Stimulated activated CD4-positive, alpha-beta T cell treated with anti-CD3 and anti-CD28 coated beads, Interleukin-15, amount 100 ng/mL, for 48 hours (primary cell): ENCODE measurements at regions not wholly inside any gene's neighbourhood (a gene's known extent, or its start where the extent isn't known, plus 50 kb on each side); places are given as distances from the start of the nearest gene placed in this dataset.

Experiments used
- DNase-seq, 2 donors: peaks; one replicate each; pipeline ENCODE4 v3.0.0-alpha.2; 2020; ENCODE audit warnings: low read depth in 2 of 2

DNA sequence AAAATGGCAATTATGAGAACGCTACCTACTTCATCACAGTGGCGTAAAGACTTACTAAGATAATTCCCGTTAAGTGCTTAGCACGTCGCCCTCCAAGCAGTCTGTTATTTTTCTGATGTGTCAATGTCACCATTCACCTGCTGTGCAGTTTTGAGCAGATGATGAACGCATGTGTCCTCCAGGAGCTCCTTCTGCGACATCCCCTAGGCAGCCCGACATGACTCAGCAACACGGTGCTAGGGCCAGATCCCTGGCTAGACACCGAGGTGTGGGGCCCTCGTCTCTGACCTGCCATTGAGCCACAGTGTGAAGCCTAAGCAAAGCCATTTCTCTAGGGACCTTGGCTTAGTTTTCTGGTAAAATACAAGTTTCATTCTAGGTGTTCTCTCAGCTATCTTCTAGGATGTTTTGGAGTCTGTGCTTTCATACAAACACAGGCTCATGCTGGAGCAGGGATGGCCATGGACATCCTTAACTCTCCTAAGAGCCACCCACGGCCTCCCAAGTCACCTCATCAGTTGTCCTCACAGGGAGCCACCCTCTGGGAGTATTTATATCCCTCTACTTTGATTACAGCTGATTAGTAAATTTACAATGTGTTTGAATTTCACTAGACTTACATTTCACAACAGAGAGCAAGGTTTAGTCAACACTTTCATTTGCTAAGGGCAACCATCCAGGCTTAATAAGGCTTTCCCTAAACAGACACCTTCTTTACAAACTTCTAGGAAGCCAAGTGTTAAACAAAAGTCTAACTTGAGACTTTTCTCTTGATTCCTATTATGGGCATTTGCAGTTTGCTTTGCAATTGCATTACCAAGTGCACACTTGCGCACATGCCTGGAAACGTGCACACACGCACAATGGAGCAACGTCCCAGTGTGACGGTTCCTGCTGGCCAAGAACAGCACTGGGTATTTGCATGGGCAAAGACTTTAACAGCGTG is 376.8 kb upstream of the ID2 start:
- DNase-seq, result no peak

GRCh38 chr2:8306530-8307351 is 375.1 kb upstream of the ID2 start:
- DNase-seq, result no peak

DNA sequence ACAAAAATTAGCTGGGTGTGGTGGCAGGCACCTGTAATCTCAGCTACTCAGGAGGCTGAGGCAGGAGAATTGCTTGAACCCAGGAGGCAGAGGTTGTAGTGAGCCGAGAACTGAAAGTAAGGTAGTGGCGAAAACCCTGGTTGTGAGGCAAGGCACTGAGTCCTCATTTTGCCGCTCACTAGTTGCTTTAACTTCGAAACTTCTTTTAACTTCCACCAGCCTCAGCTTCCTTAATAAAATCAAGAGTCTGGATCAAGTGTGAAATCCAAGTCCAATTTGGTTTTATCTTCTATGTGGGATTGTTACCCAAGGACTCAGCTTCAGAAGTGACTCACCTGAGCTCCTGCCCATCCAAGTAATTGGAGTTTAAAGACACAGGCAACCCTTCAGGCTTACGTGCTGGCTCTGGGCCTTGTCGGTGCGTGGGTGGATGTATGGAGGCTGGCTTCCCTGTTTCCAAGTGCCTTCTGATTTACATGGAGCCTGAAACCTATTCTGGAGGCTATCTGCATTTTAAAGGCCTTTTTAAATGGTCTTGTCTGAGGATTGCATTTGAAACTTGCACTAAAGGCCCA is 374.2 kb upstream of the ID2 start:
- DNase-seq, result no peak

DNA sequence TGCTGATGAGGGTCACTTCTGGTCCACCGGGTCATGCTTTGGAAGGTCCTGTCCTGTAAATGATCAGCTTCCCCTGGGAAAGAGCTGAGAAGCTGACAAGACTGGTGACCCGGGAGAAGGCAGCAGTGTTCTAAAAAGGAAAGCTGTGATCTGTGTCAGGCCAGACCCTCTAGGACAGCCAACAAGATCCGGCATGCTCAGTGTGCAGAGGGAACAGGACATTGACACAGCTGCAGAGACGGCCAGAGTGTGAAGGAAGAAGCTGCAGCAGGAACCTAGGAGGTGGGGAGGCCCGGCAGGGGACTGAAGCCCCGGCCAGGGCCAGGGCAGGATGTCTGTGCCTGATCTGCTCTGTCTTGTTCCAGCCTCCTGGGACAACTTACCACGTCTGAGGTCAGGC is 372.7 kb upstream of the ID2 start:
- DNase-seq, result no peak

- DNase-seq, result peak in 1 of 2 donors; percentile 49
These were observed 371.1 kb upstream of the ID2 start for GRCh38 chr2:8310557-8311455.

GRCh38 chr2:8312221-8312620 is 369.6 kb upstream of the ID2 start:
- no peak for DNase-seq

GRCh38 chr2:8312861-8313830 is 368.7 kb upstream of the ID2 start:
- DNase-seq, result no peak

DNA sequence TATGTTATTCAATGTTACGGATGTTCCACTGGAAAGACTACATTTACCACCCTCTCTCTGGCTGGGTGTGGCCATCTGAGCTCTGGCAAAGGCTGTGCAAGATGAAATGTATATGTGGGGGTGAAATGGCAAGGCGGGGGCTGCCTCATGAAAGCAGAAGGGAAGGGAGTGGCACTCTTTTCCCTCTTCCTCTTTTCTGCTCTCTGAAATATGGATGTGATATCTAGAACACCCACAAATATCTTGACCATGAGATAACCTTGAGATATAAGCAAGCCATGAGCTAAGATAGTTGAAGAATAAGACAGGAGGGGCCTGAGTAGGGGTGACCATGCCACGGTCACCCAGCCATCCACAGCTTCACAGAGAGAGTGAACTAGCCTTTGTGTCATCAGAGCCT is 367.8 kb upstream of the ID2 start:
- no peak for DNase-seq

DNA sequence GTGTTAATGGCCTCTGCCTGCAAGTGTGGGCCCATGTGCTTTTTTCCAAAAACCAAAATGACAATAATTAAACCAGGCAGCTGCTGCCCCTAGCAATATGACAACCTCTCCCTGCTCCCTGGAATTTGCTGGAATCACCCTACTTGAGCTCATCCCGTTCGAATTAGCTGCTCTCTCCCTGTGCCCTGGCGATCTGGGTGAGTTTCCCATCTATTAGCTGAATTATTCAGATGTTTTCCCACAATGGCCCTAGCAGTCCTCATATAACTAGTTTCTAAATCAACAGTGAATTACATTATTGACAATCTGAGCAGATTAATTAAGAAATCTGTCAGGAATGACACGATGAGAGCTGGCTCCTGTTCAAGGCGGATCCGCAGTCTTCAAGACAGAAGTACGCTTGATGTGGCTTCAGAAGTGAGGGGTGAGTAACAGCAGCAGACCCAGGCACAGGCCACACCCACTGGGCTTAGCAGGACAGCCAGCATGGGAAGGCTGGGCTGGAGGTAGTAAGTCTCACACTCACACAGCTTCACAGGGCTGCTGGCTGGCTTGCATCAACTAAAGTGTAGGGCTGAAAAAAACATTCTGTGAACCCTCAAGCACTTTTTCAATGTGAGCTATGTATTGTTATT is 366.2 kb upstream of the ID2 start:
- no peak for DNase-seq

DNA sequence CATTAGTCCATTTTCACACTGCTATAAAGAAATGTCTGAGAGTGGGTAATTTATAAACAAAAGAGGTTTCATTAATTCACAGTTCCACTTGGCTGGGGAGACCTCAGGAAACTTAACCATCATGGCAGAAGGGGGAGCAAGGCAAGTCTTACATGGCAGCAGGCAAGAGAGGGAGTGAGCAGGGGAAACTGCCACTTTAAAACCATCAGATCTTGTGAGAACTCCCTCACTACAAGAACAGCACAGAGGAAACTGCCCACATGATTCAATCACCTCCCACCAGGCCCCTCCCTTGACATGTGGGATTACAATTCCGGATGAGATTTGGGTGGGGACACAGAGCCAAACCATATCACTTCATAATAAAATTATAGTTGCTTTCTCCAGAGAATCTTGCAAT is 365.5 kb upstream of the ID2 start:
- DNase-seq, result no peak

GRCh38 chr2:8317418-8317817 is 364.4 kb upstream of the ID2 start:
- DNase-seq, result no peak

GRCh38 chr2:8319219-8319618 is 362.6 kb upstream of the ID2 start:
- DNase-seq, result no peak

- DNase-seq, result no peak
These were observed 361.4 kb upstream of the ID2 start for GRCh38 chr2:8320311-8321066.

DNA sequence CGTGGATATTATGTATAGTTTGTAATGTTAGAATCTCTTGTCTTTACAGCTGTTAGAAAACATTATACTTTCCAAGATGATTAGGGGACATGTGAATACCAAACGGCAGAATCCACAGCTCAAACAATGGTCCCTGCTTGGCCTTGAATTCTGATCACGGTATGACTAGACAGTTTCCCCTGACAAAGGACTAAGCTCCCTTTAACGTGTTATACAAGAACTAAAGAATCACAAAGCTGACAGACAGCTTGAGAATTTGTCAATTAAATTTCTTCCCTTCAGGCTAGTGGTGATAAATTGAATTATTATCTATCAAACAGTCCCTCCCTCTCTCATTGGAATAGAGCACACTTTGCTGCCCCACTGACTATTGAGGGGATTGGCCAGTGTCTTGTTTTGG is 359.2 kb upstream of the ID2 start:
- no peak for DNase-seq

DNA sequence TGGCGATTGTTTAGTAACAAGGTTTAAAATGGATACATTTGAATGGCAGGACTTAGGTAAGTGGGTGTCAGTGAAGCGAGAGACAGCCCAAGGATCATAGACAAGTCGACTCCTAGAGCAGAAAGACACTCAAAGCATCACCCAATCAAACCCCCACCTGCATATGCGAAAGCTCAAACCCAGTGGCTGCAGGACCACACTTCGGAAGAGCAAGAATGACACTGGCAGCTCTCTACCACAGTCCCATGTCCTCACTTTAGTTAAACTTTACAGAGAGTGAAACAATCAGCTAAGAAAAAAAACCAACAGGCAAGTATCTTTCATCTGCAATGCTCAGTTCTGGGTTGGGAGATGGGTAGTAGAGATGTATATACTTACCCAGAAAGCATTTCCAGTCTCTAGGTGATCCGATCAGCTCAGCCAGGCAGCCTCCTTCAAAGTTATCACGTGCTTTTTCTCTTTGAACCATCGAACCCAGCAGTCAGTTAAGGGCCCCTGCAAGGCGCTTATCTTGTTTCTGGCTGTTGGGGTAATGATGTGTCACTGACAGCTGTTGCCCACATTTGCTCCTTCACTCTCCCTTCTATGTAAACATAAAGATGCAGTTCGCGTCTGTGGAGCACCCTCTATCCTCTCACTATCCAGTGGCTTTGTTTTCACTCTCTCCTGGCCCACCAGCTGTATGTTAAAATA is 357.5 kb upstream of the ID2 start:
- no peak for DNase-seq

DNA sequence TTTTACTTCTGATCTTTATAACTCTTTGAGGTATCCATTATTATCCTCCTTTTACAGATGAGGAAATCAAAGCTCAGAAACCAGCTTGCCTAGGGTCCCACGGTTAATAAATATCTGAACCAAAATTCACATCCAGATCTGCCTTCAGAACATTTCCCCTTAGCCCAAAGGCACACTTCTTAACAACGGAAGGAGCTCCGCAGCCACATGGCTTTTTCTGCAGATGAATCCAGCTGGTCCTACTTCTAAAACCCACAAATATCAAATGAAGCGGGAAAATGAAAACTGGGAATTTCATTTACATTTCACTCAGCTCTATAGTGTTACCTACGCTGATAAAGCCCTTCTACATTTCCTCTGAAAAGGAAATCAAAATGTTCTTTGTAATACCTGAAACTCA is 357.0 kb upstream of the ID2 start:
- DNase-seq, result no peak

DNA sequence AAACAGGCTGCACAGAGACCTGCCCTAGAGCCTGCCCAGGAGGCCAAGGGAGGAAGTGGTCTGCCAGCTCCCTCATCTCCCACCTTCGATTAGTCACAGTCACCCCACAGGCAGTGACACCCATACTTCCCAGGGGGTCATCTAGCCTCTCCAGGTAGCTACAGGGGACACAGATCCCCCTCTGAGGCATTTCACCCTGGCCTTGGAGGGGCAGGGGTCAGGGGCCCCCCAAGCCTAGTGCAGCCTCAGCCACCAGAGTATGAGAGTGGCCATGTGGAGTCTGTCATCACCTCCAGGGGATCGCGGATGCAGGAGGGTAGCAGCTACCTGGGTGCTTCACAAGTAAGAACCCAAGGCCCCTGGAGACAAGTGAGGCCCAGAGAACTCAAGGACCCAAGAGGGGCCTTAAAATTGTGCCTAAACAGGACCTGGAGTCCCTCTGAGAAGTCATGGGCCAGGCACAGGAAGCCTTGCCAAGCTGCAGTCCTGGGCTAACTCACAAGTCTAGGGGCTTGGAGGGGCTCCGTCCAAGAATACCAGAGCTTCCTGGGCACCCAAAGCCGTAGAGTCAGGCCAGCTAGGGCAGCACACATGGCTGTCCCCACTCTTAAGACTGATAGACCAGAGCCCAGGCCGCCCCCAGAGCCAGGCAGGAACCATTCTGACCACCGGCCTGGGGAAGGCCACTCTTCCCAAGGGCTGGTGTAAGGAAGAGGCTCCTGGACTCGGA is 354.3 kb upstream of the ID2 start:
- DNase-seq, result no peak

GRCh38 chr2:8328217-8328616 is 353.6 kb upstream of the ID2 start:
- DNase-seq, result no peak
